Loucy (cell line): ENCODE measurements at regions not wholly inside any gene's neighbourhood (a gene's known extent, or its start where the extent isn't known, plus 50 kb on each side); places are given as distances from the start of the nearest gene placed in this dataset.

Experiments
- H2AFZ ChIP-seq: fragments of 200-600 bp; sonication (generic); 2 replicates; pipeline ENCODE4 v1.6.0; 2016; ENCODE audit warnings: antibody characterized with exemption, mild to moderate bottlenecking, low read length, moderate library complexity
- H3F3A ChIP-seq: fragments of 200-600 bp; 2 replicates; pipeline ENCODE4 v1.6.0; 2016; ENCODE audit warnings: antibody characterized with exemption, low read depth, mild to moderate bottlenecking
- H3K27me3 ChIP-seq: fragments of 200-600 bp; sonication (generic); 2 replicates; pipeline ENCODE4 v1.6.1; 2014; ENCODE audit warnings: low read length, mild to moderate bottlenecking; ENCODE audit not compliant: insufficient read depth, poor library complexity, severe bottlenecking
- H3K36me3 ChIP-seq: fragments of 200-600 bp; sonication (generic); 2 replicates; pipeline ENCODE4 v1.6.1; 2016; ENCODE audit warnings: low read length; ENCODE audit not compliant: insufficient read depth
- H3K4me1 ChIP-seq: fragments of 200-600 bp; sonication (generic); 2 replicates; pipeline ENCODE4 v1.5.1; 2014; ENCODE audit warnings: low read length, mild to moderate bottlenecking; ENCODE audit not compliant: insufficient read depth, poor library complexity, severe bottlenecking
- H3K4me2 ChIP-seq: fragments of 200-600 bp; sonication (generic); 2 replicates; pipeline ENCODE4 v1.6.0; 2014; ENCODE audit warnings: antibody characterized with exemption, low read length, low read depth, mild to moderate bottlenecking; ENCODE audit not compliant: poor library complexity, severe bottlenecking
- H3K4me3 ChIP-seq: fragments of 200-600 bp; sonication (generic); 2 replicates; pipeline ENCODE4 v1.5.1; 2014; ENCODE audit warnings: low read length, mild to moderate bottlenecking, mixed read lengths; ENCODE audit not compliant: poor library complexity, severe bottlenecking
- H3K79me2 ChIP-seq: fragments of 200-600 bp; sonication (generic); 2 replicates; pipeline ENCODE4 v1.6.1; 2014; ENCODE audit warnings: low read length; ENCODE audit not compliant: insufficient read depth
- H3K9ac ChIP-seq: fragments of 200-600 bp; sonication (generic); 2 replicates; pipeline ENCODE4 v1.6.0; 2014; ENCODE audit warnings: mild to moderate bottlenecking, low read depth, low read length, moderate library complexity; ENCODE audit not compliant: poor library complexity, severe bottlenecking
- H3K9me2 ChIP-seq: fragments of 200-600 bp; sonication (generic); replicated peaks from 2 replicates; pipeline ENCODE4 v1.6.1; 2016; ENCODE audit warnings: low read depth, low read length, mixed read lengths
- H3K9me3 ChIP-seq: fragments of 200-600 bp; sonication (generic); 2 replicates; pipeline ENCODE4 v1.6.1; 2014; ENCODE audit warnings: mild to moderate bottlenecking, antibody characterized with exemption, low read length, low read depth; ENCODE audit not compliant: insufficient read depth
- H4K20me1 ChIP-seq: fragments of 200-600 bp; sonication (generic); 2 replicates; pipeline ENCODE4 v1.6.0; 2014; ENCODE audit warnings: antibody characterized with exemption, low read length, mild to moderate bottlenecking; ENCODE audit not compliant: insufficient read depth, poor library complexity, severe bottlenecking
- CTCF ChIP-seq: fragments of 200-600 bp; sonication (generic); conservative IDR thresholded peaks from 2 replicates; pipeline ENCODE4 v1.5.1; 2014; ENCODE audit warnings: mild to moderate bottlenecking, antibody characterized with exemption, low read length
- EZH2phosphoT487 ChIP-seq: fragments of 200-600 bp; IDR thresholded peaks from 2 replicates; pipeline ENCODE4 v1.6.1; 2018; ENCODE audit warnings: antibody characterized with exemption, mild to moderate bottlenecking, moderate library complexity, borderline replicate concordance

- Histone ChIP-seq H3K9ac (no peak overlapping the region), H3K27me3 (no peaks in the 10 kb centered on the region), H3K4me3 (no peak overlapping the region), H3K4me2 (no peak overlapping the region), H3K9me2 (no peaks in the 10 kb centered on the region), H3K79me2 (no peaks in the 10 kb centered on the region), H3F3A (no peaks in the 10 kb centered on the region), H3K36me3 (no peaks in the 10 kb centered on the region), H2AFZ (no peak overlapping the region), H3K4me1 (no peaks in the 10 kb centered on the region), H4K20me1 (no peaks in the 10 kb centered on the region), H3K9me3 (no peaks in the 10 kb centered on the region)
- TF ChIP-seq EZH2phosphoT487 (no peak), CTCF (no peak)
Observed at GRCh38 chr5:63794296-63794695, 167.9 kb downstream of the HTR1A start.

GRCh38 chr5:63774939-63775338 lies 187.3 kb downstream of the HTR1A start:
- Histone ChIP-seq H3K9ac (no peak overlapping the region), H3K4me3 (no peak overlapping the region)
- TF ChIP-seq EZH2phosphoT487 (no peak), CTCF (no peak)

GRCh38 chr5:63768221-63768620 lies 194.0 kb downstream of the HTR1A start:
- no peaks in the 10 kb centered on the region for H3K9me3 ChIP-seq
- H2AFZ ChIP-seq = no peak overlapping the region
- H3F3A ChIP-seq = no peaks in the 10 kb centered on the region
- no peaks in the 10 kb centered on the region for H3K4me1 ChIP-seq
- H3K4me3 ChIP-seq = no peak overlapping the region
- H3K36me3 ChIP-seq = no peaks in the 10 kb centered on the region
- no peak overlapping the region for H3K4me2 ChIP-seq
- H3K9ac ChIP-seq = no peak overlapping the region
- no peaks in the 10 kb centered on the region for H4K20me1 ChIP-seq
- no peaks in the 10 kb centered on the region for H3K27me3 ChIP-seq
- no peaks in the 10 kb centered on the region for H3K79me2 ChIP-seq
- H3K9me2 ChIP-seq = no peaks in the 10 kb centered on the region
- TF ChIP-seq CTCF = no peak
- TF ChIP-seq EZH2phosphoT487 = no peak

More at GRCh38 chr5:63774939-63775338, 187.3 kb downstream of the HTR1A start:
- no peaks in the 10 kb centered on the region for H3K27me3 ChIP-seq
- no peaks in the 10 kb centered on the region for H3F3A ChIP-seq
- no peaks in the 10 kb centered on the region for H3K36me3 ChIP-seq
- no peaks in the 10 kb centered on the region; the same call in 1 of the 2 replicates for H3K9me3 ChIP-seq
- no peaks in the 10 kb centered on the region for H3K4me1 ChIP-seq
- H2AFZ ChIP-seq = no peak overlapping the region
- no peaks in the 10 kb centered on the region for H3K79me2 ChIP-seq
- H4K20me1 ChIP-seq = no peaks in the 10 kb centered on the region
- no peak overlapping the region for H3K4me2 ChIP-seq
- no peaks in the 10 kb centered on the region for H3K9me2 ChIP-seq
